ENCODE measurements at regions not wholly inside any gene's neighbourhood (a gene's known extent, or its start where the extent isn't known, plus 50 kb on each side); places are given as distances from the start of the nearest gene placed in this dataset.

- DNase-seq (ENCODE audit: low read depth) = no peak
- TF ChIP-seq CTCF (IDR thresholded peaks at IDR 0.05; ENCODE audit: control insufficient read depth, extremely low read depth, insufficient read depth) = 0 out of 2 replicates have a peak, but pooled peaks have one; percentile 4
- H3K4me3 ChIP-seq (ENCODE audit: low read depth, low read length) = no peak overlapping the region
Measured at GRCh38 chr2:187971893-187972292, 319.8 kb upstream of the GULP1 start.

- no peak overlapping the region for H3K4me3 ChIP-seq (ENCODE audit: low read depth, low read length)
- DNase-seq (ENCODE audit: low read depth) = no peak
- TF ChIP-seq CTCF (IDR thresholded peaks at IDR 0.05; ENCODE audit: control insufficient read depth, extremely low read depth, insufficient read depth) = no peak
Measured at GRCh38 chr2:187976259-187976985, 315.3 kb upstream of the GULP1 start.

- no peak overlapping the region for H3K4me3 ChIP-seq (ENCODE audit: low read depth, low read length)
- no peak for DNase-seq (ENCODE audit: low read depth)
- TF ChIP-seq CTCF (IDR thresholded peaks at IDR 0.05; ENCODE audit: control insufficient read depth, extremely low read depth, insufficient read depth) = no peak
Measured at GRCh38 chr2:187976986-187977333, 314.7 kb upstream of the GULP1 start.

GRCh38 chr2:187978356-187978755 is 313.3 kb upstream of the GULP1 start:
- DNase-seq (ENCODE audit: low read depth) = peak; percentile 96
- no peak overlapping the region for H3K4me3 ChIP-seq (ENCODE audit: low read depth, low read length)
- TF ChIP-seq CTCF (IDR thresholded peaks at IDR 0.05; ENCODE audit: control insufficient read depth, extremely low read depth, insufficient read depth) = no peak

GRCh38 chr2:187982668-187983067 is 309.0 kb upstream of the GULP1 start:
- peak; percentile 81 for DNase-seq (ENCODE audit: low read depth)
- H3K4me3 ChIP-seq (ENCODE audit: low read depth, low read length) = no peak overlapping the region
- TF ChIP-seq CTCF (IDR thresholded peaks at IDR 0.05; ENCODE audit: control insufficient read depth, extremely low read depth, insufficient read depth) = no peak

GRCh38 chr2:187985195-187985594 is 306.5 kb upstream of the GULP1 start:
- no peak for DNase-seq (ENCODE audit: low read depth)
- TF ChIP-seq CTCF (IDR thresholded peaks at IDR 0.05; ENCODE audit: control insufficient read depth, extremely low read depth, insufficient read depth) = no peak
- H3K4me3 ChIP-seq (ENCODE audit: low read depth, low read length) = no peak overlapping the region

- no peak for TF ChIP-seq CTCF (IDR thresholded peaks at IDR 0.05; ENCODE audit: control insufficient read depth, extremely low read depth, insufficient read depth)
- no peak for DNase-seq (ENCODE audit: low read depth)
- no peak overlapping the region for H3K4me3 ChIP-seq (ENCODE audit: low read depth, low read length)
Measured at GRCh38 chr2:187985923-187986322, 305.8 kb upstream of the GULP1 start.
